IPS-18a (cell line): ENCODE measurements at regions not wholly inside any gene's neighbourhood (a gene's known extent, or its start where the extent isn't known, plus 50 kb on each side); places are given as distances from the start of the nearest gene placed in this dataset.

Experiments used
- H3K27ac ChIP-seq: one replicate; pipeline ENCODE4 v1.5.1; 2013; ENCODE audit warnings: low read length
- H3K27me3 ChIP-seq: one replicate; pipeline ENCODE4 v1.6.1; 2013; ENCODE audit warnings: mild to moderate bottlenecking, low read length; ENCODE audit not compliant: control insufficient read depth, insufficient read depth
- H3K36me3 ChIP-seq: one replicate; pipeline ENCODE4 v1.6.1; 2013; ENCODE audit warnings: low read depth, low read length; ENCODE audit not compliant: control insufficient read depth
- H3K4me1 ChIP-seq: one replicate; pipeline ENCODE4 v1.6.1; 2013; ENCODE audit warnings: low read depth, low read length; ENCODE audit not compliant: control insufficient read depth
- H3K4me3 ChIP-seq: one replicate; pipeline ENCODE4 v1.5.1; 2013; ENCODE audit warnings: low read length
- H3K9ac ChIP-seq: one replicate; pipeline ENCODE4 v1.6.1; 2013; ENCODE audit warnings: mild to moderate bottlenecking, low read length, moderate library complexity
- H3K9me3 ChIP-seq: one replicate; pipeline ENCODE4 v1.6.1; 2013; ENCODE audit warnings: low read depth, low read length; ENCODE audit not compliant: control insufficient read depth

DNA sequence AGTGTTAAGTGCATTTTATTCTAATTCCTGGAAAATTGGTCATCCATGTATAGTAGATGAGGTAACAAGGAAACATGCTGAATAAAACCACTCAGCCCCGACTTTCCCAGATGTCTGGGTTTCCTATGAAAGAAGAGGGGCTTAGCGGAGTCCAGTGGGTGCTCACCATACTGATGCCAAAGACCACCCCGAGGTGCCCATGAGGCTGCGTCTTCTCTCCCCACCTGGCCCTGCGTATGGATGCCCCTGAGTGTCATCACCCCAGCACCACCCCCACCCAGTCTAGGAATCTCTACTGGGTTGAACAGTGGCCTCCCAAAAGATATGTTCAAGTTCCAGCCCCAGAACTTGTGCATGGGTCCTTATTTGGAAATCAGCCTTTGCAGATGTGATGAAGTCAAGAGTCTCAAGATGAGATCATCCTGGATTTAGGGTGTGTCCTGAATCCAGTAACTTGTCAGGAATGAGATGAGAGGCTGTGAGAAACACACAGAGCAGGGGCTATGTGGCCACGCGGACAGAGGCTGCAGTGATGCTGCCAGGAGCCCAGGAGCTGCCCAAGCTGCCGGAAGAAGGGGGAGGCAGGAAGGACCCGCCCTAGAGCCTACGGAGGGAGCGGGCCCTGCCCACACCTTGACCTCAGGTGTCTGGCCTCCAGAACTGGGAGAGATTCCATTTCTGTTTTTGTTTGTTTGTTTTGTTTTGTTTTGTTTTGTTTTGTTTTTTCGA lies 124.6 kb upstream of the CDH4 start:
- no peaks in the 10 kb centered on the region for H3K4me1 ChIP-seq
- H3K9me3 ChIP-seq, result no peaks in the 10 kb centered on the region
- H3K27me3 ChIP-seq, result peaks cover 17% of the 10 kb centered on the region
- no peaks in the 10 kb centered on the region for H3K36me3 ChIP-seq
- no peak overlapping the region for H3K27ac ChIP-seq
- H3K4me3 ChIP-seq, result no peak overlapping the region
- no peak overlapping the region for H3K9ac ChIP-seq

DNA sequence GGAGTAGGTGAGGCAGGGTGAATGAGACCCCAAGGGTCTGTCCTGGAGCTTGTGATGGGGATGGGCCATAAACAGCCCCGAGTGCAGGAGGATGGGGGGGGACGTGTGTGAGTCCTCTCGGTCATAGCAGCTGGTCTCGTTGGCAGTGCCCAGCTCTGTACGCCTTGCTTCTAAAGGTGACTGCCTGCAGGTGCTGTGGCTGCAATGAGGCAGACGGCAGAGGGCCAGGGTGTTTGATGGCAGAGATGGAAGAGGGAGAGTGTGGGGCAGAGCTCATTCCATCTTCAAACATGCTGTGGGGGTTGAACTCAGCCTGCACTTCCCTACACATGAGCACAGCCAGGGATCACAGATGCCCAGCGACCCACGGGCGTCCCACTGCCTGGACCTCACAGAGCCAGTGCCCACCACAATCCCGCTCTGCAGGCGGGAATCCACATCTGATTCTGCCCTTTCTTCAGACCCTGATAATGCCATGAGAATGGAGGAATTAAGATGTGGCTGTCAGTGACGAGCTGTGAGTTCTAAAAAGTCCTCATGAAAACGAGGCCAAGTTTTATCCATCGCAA lies 123.3 kb upstream of the CDH4 start:
- Histone ChIP-seq H3K27me3 (peaks cover 22% of the 10 kb centered on the region), H3K4me3 (no peak overlapping the region), H3K9ac (no peak overlapping the region), H3K4me1 (no peaks in the 10 kb centered on the region), H3K27ac (no peak overlapping the region), H3K9me3 (no peaks in the 10 kb centered on the region), H3K36me3 (no peaks in the 10 kb centered on the region)

DNA sequence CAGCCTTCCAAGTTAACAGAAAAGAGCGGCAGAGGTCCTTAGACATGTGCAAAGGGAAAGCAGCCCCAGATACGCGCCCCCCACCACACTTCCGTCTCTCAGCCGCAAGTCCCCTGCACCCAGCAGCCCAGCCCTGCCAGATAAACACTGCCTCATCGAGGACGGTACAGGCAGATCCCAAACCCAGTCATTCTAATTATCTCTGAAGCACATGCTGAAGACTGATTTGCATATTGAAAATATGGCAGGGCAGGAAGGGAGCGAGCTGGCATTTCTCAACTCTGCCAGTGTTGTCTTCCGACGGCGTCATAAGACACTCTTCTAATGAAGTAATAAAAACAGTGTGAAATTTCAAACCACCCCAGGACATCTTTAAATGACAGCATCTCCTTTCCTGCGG lies 122.8 kb upstream of the CDH4 start:
- Histone ChIP-seq H3K27me3 (peaks cover 27% of the 10 kb centered on the region), H3K4me1 (no peaks in the 10 kb centered on the region), H3K27ac (no peak overlapping the region), H3K9ac (no peak overlapping the region), H3K4me3 (no peak overlapping the region), H3K9me3 (no peaks in the 10 kb centered on the region), H3K36me3 (no peaks in the 10 kb centered on the region)

DNA sequence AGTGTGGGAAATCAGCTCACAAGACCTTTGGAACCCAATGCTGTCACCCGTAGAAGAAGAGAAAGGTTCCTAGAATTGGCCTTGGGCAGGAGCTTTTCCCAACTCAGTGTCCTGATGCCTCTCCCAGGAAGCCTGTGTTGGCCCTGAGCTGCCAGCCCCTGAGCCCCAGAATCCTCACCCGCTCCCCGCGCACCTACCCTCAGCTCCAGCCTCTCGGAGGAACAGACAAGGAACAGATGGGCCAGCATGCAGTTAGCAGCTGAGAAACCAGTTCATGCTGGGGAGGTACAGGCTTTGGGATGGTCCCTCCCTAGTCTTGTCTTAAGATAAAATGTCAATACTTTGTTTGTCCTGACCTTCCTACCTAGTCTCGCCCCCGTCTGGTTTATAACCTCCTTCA lies 121.9 kb upstream of the CDH4 start:
- Histone ChIP-seq H3K27ac (no peak overlapping the region), H3K27me3 (peaks cover 36% of the 10 kb centered on the region), H3K9ac (no peak overlapping the region), H3K4me1 (no peaks in the 10 kb centered on the region), H3K4me3 (no peak overlapping the region), H3K9me3 (no peaks in the 10 kb centered on the region), H3K36me3 (no peaks in the 10 kb centered on the region)

- no peak overlapping the region for H3K27ac ChIP-seq
- peaks cover 53% of the 10 kb centered on the region for H3K27me3 ChIP-seq
- H3K36me3 ChIP-seq, result no peaks in the 10 kb centered on the region
- no peak overlapping the region for H3K4me3 ChIP-seq
- peaks cover 6% of the 10 kb centered on the region for H3K4me1 ChIP-seq
- no peak overlapping the region for H3K9ac ChIP-seq
- no peaks in the 10 kb centered on the region for H3K9me3 ChIP-seq
Measured at GRCh38 chr20:61131944-61132343, 120.1 kb upstream of the CDH4 start.

GRCh38 chr20:61133611-61134010 lies 118.5 kb upstream of the CDH4 start:
- peaks cover 6% of the 10 kb centered on the region for H3K4me1 ChIP-seq
- H3K4me3 ChIP-seq, result no peak overlapping the region
- H3K9me3 ChIP-seq, result no peaks in the 10 kb centered on the region
- no peaks in the 10 kb centered on the region for H3K36me3 ChIP-seq
- no peak overlapping the region for H3K9ac ChIP-seq
- H3K27ac ChIP-seq, result no peak overlapping the region
- peaks cover 70% of the 10 kb centered on the region for H3K27me3 ChIP-seq

DNA sequence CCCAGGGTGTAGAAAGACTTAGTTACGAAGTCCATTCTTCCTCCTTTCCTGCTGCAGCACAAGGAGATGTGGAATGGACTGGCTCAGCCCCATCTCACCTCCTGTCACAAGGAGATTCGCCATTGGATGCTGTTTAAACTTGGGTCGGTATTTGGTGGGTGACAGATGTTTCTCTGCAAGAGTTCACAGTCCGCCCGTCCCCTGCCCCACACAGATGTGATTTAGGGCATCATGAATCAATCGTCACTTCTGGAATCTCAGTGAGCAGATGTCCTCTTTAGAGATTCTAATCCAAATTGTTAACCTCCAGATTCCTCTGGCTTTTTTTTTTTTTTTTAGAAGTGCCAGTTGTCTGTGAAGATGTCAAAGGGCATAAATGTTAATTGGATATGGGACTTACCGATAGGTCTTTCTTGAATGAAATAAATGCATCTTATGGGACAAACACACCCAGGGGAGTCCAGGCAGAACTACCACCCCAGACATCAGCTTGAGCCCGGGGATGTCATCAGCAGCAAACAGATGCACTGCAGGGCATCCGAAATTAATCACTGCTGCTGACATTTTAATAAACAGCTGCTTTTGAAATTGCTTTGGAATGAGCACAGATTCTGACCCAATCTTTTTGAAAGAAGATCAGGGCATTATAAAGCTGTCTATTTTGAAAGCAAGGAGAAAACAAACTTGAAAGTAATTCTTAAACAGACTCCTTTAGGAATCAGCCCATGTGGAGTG lies 117.6 kb upstream of the CDH4 start:
- Histone ChIP-seq H3K4me1 (peaks cover 6% of the 10 kb centered on the region), H3K4me3 (no peak overlapping the region), H3K27ac (no peak overlapping the region), H3K9ac (no peak overlapping the region), H3K27me3 (peaks cover 78% of the 10 kb centered on the region), H3K36me3 (no peaks in the 10 kb centered on the region), H3K9me3 (no peaks in the 10 kb centered on the region)

DNA sequence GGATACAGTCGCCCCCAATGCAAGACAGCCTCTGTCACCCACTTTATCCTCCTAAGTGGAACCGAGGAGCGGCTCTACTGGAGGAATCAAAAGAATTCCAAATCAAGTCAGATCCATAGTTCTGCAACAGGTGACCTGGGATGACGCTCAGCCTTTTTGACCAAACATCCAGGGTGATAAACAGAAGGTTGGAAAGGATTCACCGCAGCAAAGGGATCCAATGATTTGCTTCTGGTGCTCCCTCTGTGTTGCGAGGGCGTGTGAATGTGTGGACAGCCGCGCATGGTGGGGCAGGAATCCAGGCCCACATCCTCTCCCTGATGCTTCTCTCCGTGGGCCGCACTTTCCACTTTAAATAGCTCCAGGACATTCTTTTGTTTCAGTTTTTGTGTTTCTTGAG lies 116.8 kb upstream of the CDH4 start:
- no peak overlapping the region for H3K4me3 ChIP-seq

GRCh38 chr20:61135968-61136367 lies 116.1 kb upstream of the CDH4 start:
- H3K9ac ChIP-seq, result no peak overlapping the region
- no peak overlapping the region for H3K4me3 ChIP-seq
- peaks cover 76% of the 10 kb centered on the region for H3K27me3 ChIP-seq
- H3K9me3 ChIP-seq, result no peaks in the 10 kb centered on the region
- H3K4me1 ChIP-seq, result peaks cover 6% of the 10 kb centered on the region
- H3K27ac ChIP-seq, result no peak overlapping the region
- no peaks in the 10 kb centered on the region for H3K36me3 ChIP-seq

More for the DNA sequence above, 116.8 kb upstream of the CDH4 start:
- Histone ChIP-seq H3K36me3 (no peaks in the 10 kb centered on the region), H3K9me3 (no peaks in the 10 kb centered on the region), H3K9ac (no peak overlapping the region), H3K27me3 (peaks cover 79% of the 10 kb centered on the region), H3K4me1 (peaks cover 6% of the 10 kb centered on the region), H3K27ac (no peak overlapping the region)

GRCh38 chr20:61138566-61138965 lies 113.5 kb upstream of the CDH4 start:
- Histone ChIP-seq H3K4me1 (peaks cover 6% of the 10 kb centered on the region), H3K9me3 (no peaks in the 10 kb centered on the region), H3K4me3 (no peak overlapping the region), H3K36me3 (no peaks in the 10 kb centered on the region), H3K27me3 (peaks cover 84% of the 10 kb centered on the region), H3K9ac (no peak overlapping the region), H3K27ac (no peak overlapping the region)

- H3K9ac ChIP-seq, result no peak overlapping the region
- H3K27me3 ChIP-seq, result peaks cover 84% of the 10 kb centered on the region
- H3K36me3 ChIP-seq, result no peaks in the 10 kb centered on the region
- H3K4me1 ChIP-seq, result peaks cover 6% of the 10 kb centered on the region
- no peak overlapping the region for H3K27ac ChIP-seq
- H3K4me3 ChIP-seq, result no peak overlapping the region
- H3K9me3 ChIP-seq, result no peaks in the 10 kb centered on the region
Measured at GRCh38 chr20:61139031-61139430, 113.0 kb upstream of the CDH4 start.
